ENCODE measurements at regions not wholly inside any gene's neighbourhood (a gene's known extent, or its start where the extent isn't known, plus 50 kb on each side); places are given as distances from the start of the nearest gene placed in this dataset.

- no peaks in the 10 kb centered on the region for H3K9me3 ChIP-seq (ENCODE audit: control insufficient read depth, insufficient read depth, low read depth, low read length)
- H3K27ac ChIP-seq (ENCODE audit: low read length) = no peak overlapping the region
- H3K4me3 ChIP-seq (ENCODE audit: low read depth in 2 of 2, low read length in 2 of 2) = no peak overlapping the region
- ChIA-PET CTCF (no interaction called here), POLR2A (no interaction called here)
- BruUV-seq (replicated peaks) = no TSS peak
- ATAC-seq (no peak), DNase-seq (ENCODE audit: low read depth, low spot score) (no peak)
- TF ChIP-seq TCF7L2 (IDR thresholded peaks at IDR 0.05; ENCODE audit: low read depth, low read length) (no peak), REST (IDR thresholded peaks at IDR 0.05; ENCODE audit: insufficient read depth in 1 of 2, low read depth in 2 of 2, low read length in 1 of 2) (no peak), CTCF (IDR thresholded peaks at IDR 0.05) (no peak), SIN3A (IDR thresholded peaks at IDR 0.05; ENCODE audit: borderline replicate concordance, insufficient read depth, low read depth, low read length) (no peak)
- H3K36me3 ChIP-seq (ENCODE audit: control insufficient read depth, insufficient read depth, low read length) = no peaks in the 10 kb centered on the region
- in situ Hi-C loops (cut with HindIII; ENCODE audit: low pct_unique_long_range_greater_than_20kb, low sequenced_read_pairs) (no loop called here), intact Hi-C loops (cut with micrococcal nuclease; ENCODE audit: unreplicated experiment) (no loop called here)
- H3K27me3 ChIP-seq (ENCODE audit: control insufficient read depth, insufficient read depth, low read length) = no peaks in the 10 kb centered on the region
- no peaks in the 10 kb centered on the region for H3K4me1 ChIP-seq (ENCODE audit: control insufficient read depth, insufficient read depth, low read length)
These were observed 98.0 kb upstream of the PLEKHG7 start for GRCh38 chr12:92604786-92605185.

- BruUV-seq (replicated peaks) = no TSS peak
- no peak for TF ChIP-seq SIN3A (IDR thresholded peaks at IDR 0.05; ENCODE audit: borderline replicate concordance, insufficient read depth, low read depth, low read length)
- TF ChIP-seq REST (IDR thresholded peaks at IDR 0.05; ENCODE audit: insufficient read depth in 1 of 2, low read depth in 2 of 2, low read length in 1 of 2) = no peak
- no peak for TF ChIP-seq POLR2AphosphoS5 (IDR thresholded peaks at IDR 0.05; ENCODE audit: low read depth, low read length)
- no peak for TF ChIP-seq TCF7L2 (IDR thresholded peaks at IDR 0.05; ENCODE audit: low read depth, low read length)
- no peak; the same call in 1 of the 2 replicates for TF ChIP-seq CTCF (IDR thresholded peaks at IDR 0.05)
- Histone ChIP-seq H3K9me3 (ENCODE audit: control insufficient read depth, insufficient read depth, low read depth, low read length) (no peaks in the 10 kb centered on the region), H3K4me3 (ENCODE audit: low read depth in 2 of 2, low read length in 2 of 2) (no peak overlapping the region), H3K4me1 (ENCODE audit: control insufficient read depth, insufficient read depth, low read length) (no peaks in the 10 kb centered on the region), H3K27me3 (ENCODE audit: control insufficient read depth, insufficient read depth, low read length) (no peaks in the 10 kb centered on the region), H3K27ac (ENCODE audit: low read length) (no peak overlapping the region), H3K36me3 (ENCODE audit: control insufficient read depth, insufficient read depth, low read length) (no peaks in the 10 kb centered on the region)
- ATAC-seq = no peak
- ChIA-PET POLR2A (no interaction called here), CTCF (no interaction called here)
- in situ Hi-C loops (cut with HindIII; ENCODE audit: low pct_unique_long_range_greater_than_20kb, low sequenced_read_pairs) = no loop called here
- no peak for DNase-seq (ENCODE audit: low read depth, low spot score)
- intact Hi-C loops (cut with micrococcal nuclease; ENCODE audit: unreplicated experiment) = no loop called here
These were observed 98.9 kb upstream of the PLEKHG7 start for GRCh38 chr12:92603741-92604432.
